ENCODE measurements at regions not wholly inside any gene's neighbourhood (a gene's known extent, or its start where the extent isn't known, plus 50 kb on each side); places are given as distances from the start of the nearest gene placed in this dataset.

- Histone ChIP-seq H3K36me3 (ENCODE audit: low read depth, missing control alignments) (no peaks in the 10 kb centered on the region), H3K4me1 (no peaks in the 10 kb centered on the region), H3K27me3 (no peaks in the 10 kb centered on the region), H3K27ac (no peak overlapping the region), H3K9me3 (no peaks in the 10 kb centered on the region), H3K4me3 (no peak overlapping the region)
- TF ChIP-seq POLR2A (IDR thresholded peaks at IDR 0.05), result no peak
- TF ChIP-seq, protein P1, sequence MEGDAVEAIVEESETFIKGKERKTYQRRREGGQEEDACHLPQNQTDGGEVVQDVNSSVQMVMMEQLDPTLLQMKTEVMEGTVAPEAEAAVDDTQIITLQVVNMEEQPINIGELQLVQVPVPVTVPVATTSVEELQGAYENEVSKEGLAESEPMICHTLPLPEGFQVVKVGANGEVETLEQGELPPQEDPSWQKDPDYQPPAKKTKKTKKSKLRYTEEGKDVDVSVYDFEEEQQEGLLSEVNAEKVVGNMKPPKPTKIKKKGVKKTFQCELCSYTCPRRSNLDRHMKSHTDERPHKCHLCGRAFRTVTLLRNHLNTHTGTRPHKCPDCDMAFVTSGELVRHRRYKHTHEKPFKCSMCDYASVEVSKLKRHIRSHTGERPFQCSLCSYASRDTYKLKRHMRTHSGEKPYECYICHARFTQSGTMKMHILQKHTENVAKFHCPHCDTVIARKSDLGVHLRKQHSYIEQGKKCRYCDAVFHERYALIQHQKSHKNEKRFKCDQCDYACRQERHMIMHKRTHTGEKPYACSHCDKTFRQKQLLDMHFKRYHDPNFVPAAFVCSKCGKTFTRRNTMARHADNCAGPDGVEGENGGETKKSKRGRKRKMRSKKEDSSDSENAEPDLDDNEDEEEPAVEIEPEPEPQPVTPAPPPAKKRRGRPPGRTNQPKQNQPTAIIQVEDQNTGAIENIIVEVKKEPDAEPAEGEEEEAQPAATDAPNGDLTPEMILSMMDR (IDR thresholded peaks at IDR 0.05), result no peak
- intact Hi-C loops (cut with DNase I; ENCODE audit: low total_unique reads), result no loop called here
- DNase-seq, result no peak
Measured at GRCh38 chr14:51784466-51784865, 75.9 kb upstream of the GNG2 start.

- Histone ChIP-seq H3K4me1 (no peaks in the 10 kb centered on the region), H3K9me3 (no peaks in the 10 kb centered on the region), H3K36me3 (ENCODE audit: low read depth, missing control alignments) (no peaks in the 10 kb centered on the region), H3K27ac (no peak overlapping the region), H3K4me3 (no peak overlapping the region), H3K27me3 (no peaks in the 10 kb centered on the region)
- 93 to 96% methylated on average over 3 of the region's 3 CpGs for WGBS, 2 donors
- intact Hi-C loops (cut with DNase I; ENCODE audit: low total_unique reads), result no loop called here
- DNase-seq, result no peak
- TF ChIP-seq, protein P1 (IDR thresholded peaks at IDR 0.05), result no peak
- TF ChIP-seq POLR2A (IDR thresholded peaks at IDR 0.05), result no peak
Measured at GRCh38 chr14:51786227-51786626, 74.2 kb upstream of the GNG2 start.

GRCh38 chr14:51787352-51787751 is 73.1 kb upstream of the GNG2 start:
- no peaks in the 10 kb centered on the region for H3K4me1 ChIP-seq
- H3K4me3 ChIP-seq, result no peak overlapping the region
- no peaks in the 10 kb centered on the region for H3K36me3 ChIP-seq (ENCODE audit: low read depth, missing control alignments)
- H3K27ac ChIP-seq, result no peak overlapping the region
- no peak for DNase-seq
- TF ChIP-seq, protein P1 (IDR thresholded peaks at IDR 0.05), result no peak
- TF ChIP-seq POLR2A (IDR thresholded peaks at IDR 0.05), result no peak
- intact Hi-C loops (cut with DNase I; ENCODE audit: low total_unique reads), result no loop called here
- no peaks in the 10 kb centered on the region for H3K27me3 ChIP-seq
- H3K9me3 ChIP-seq, result no peaks in the 10 kb centered on the region
- WGBS, 2 donors, result 89% methylated on average over 4 of the region's 4 CpGs; no CpG with 5 or more reads in 1 of the 2 donors

- Histone ChIP-seq H3K9me3 (no peaks in the 10 kb centered on the region), H3K4me3 (no peak overlapping the region), H3K36me3 (ENCODE audit: low read depth, missing control alignments) (no peaks in the 10 kb centered on the region), H3K4me1 (no peaks in the 10 kb centered on the region), H3K27ac (no peak overlapping the region), H3K27me3 (no peaks in the 10 kb centered on the region)
- intact Hi-C loops (cut with DNase I; ENCODE audit: low total_unique reads), result no loop called here
- 77 to 93% methylated on average over 3 of the region's 3 CpGs for WGBS, 2 donors
- TF ChIP-seq POLR2A (IDR thresholded peaks at IDR 0.05), result no peak
- TF ChIP-seq, protein P1 (IDR thresholded peaks at IDR 0.05), result no peak
- DNase-seq, result no peak
Measured at GRCh38 chr14:51789114-51789513, 71.3 kb upstream of the GNG2 start.

- no peak for TF ChIP-seq POLR2A (IDR thresholded peaks at IDR 0.05)
- TF ChIP-seq, protein P1 (IDR thresholded peaks at IDR 0.05), result no peak
- H3K4me1 ChIP-seq, result no peaks in the 10 kb centered on the region
- intact Hi-C loops (cut with DNase I; ENCODE audit: low total_unique reads), result no loop called here
- no peak overlapping the region for H3K27ac ChIP-seq
- DNase-seq, result no peak
- H3K4me3 ChIP-seq, result no peak overlapping the region
- no peaks in the 10 kb centered on the region for H3K36me3 ChIP-seq (ENCODE audit: low read depth, missing control alignments)
- H3K27me3 ChIP-seq, result no peaks in the 10 kb centered on the region
- no peaks in the 10 kb centered on the region for H3K9me3 ChIP-seq
Measured at GRCh38 chr14:51789596-51789995, 70.8 kb upstream of the GNG2 start.

Data from testis (tissue), 2 donors.